ENCODE measurements at regions not wholly inside any gene's neighbourhood (a gene's known extent, or its start where the extent isn't known, plus 50 kb on each side); places are given as distances from the start of the nearest gene placed in this dataset.

DNA sequence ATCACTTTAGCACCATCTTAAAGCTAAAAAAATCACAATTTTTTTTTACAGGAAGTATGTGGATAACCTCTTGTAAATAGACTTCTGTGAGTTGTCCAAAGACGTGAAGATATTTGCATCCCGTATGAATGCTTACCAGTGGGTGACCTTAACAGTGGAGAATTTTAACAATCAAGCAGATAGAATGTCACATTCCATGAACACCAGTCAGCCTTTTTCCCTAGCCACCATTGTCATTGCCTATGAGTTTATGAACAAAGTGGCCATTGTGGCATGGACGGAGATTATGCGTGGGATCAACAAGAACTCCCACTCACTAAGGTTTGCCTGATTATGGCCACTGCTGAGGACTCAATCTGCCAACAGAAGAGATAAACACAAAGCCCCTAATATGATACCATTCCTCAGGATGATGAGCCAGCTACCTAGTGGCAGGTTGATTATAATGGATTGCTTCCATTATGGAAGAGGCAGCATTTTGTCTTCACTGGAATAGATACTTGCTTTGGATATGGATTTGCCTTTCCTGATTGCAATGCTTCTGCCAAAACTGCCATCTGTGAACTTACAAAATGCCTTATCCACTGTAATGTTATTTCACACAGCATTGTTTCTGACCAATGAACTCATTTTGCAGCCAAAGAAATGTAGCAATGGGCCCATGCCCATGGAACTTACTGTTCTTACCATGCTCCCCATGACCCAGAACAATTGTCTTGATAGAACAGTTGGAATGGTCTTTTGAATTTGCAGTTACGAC, 830.9 kb upstream of the NDST4 start:
- TF ChIP-seq, protein P1, sequence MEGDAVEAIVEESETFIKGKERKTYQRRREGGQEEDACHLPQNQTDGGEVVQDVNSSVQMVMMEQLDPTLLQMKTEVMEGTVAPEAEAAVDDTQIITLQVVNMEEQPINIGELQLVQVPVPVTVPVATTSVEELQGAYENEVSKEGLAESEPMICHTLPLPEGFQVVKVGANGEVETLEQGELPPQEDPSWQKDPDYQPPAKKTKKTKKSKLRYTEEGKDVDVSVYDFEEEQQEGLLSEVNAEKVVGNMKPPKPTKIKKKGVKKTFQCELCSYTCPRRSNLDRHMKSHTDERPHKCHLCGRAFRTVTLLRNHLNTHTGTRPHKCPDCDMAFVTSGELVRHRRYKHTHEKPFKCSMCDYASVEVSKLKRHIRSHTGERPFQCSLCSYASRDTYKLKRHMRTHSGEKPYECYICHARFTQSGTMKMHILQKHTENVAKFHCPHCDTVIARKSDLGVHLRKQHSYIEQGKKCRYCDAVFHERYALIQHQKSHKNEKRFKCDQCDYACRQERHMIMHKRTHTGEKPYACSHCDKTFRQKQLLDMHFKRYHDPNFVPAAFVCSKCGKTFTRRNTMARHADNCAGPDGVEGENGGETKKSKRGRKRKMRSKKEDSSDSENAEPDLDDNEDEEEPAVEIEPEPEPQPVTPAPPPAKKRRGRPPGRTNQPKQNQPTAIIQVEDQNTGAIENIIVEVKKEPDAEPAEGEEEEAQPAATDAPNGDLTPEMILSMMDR (IDR thresholded peaks at IDR 0.05; ENCODE audit: unreplicated experiment in 3 of 3) = no peak
- Mint-ChIP-seq H3K4me1 (no peaks in the 10 kb centered on the region), H3K36me3 (ENCODE audit: low read depth) (no peaks in the 10 kb centered on the region), H3K27ac (no peak overlapping the region), H3K27me3 (ENCODE audit: low read depth) (no peaks in the 10 kb centered on the region), H3K4me3 (no peak overlapping the region), H3K9me3 (no peaks in the 10 kb centered on the region)

DNA sequence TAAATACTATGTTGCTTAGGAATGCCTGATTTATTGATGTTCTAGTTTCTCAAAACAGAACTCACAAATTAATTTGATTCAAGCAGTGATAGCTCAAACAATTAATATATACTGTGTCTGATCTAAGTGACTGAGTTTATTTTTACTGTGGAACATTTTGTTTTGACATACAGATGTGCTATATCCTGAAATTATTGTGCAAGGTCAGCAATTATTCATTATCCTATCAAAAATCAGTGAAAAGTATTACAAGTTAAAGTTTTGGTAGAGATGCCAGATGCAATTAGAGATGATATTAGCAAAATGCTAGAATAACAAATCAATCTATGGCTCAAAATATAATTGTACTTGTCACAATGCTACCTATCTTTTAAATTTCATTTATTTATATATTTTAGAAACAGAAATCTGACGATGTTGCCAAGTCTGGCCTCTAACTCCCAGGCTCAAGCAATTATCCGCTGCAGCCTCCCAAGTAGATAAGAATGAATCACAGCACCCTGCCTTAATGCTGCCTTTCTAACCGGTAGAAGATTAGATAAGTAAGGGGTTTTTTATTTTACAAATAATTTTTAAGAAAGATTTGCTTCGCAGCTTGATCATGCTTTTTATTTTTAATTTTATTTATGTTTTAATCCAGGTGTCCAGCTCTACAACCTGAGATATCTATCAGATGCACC, 825.5 kb upstream of the NDST4 start:
- Mint-ChIP-seq H3K27ac (no peak overlapping the region), H3K9me3 (no peaks in the 10 kb centered on the region), H3K4me3 (no peak overlapping the region), H3K27me3 (ENCODE audit: low read depth) (no peaks in the 10 kb centered on the region), H3K4me1 (no peaks in the 10 kb centered on the region), H3K36me3 (ENCODE audit: low read depth) (no peaks in the 10 kb centered on the region)
- TF ChIP-seq, protein P1 (IDR thresholded peaks at IDR 0.05; ENCODE audit: unreplicated experiment in 3 of 3) = no peak

DNA sequence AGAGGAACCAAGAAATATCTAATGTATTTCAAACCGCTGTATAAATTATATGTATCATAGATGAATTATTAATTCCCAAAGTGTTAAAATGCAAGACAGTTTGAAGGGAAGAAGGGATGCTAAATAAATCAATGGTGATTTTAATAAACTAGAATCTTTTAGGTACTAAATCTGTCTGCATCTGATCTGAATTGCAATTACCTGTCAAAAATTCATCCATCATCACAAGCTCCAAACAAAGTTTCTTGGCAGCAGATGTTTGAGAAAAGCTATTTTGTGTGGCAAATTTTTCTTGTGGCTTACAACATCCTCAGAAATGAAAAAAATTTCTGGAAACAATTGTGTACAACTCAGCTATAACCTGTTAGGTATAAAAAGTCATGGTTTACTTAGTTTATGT, 816.0 kb upstream of the NDST4 start:
- no peaks in the 10 kb centered on the region for H3K36me3 Mint-ChIP-seq (ENCODE audit: low read depth)
- no peak overlapping the region for H3K27ac Mint-ChIP-seq
- no peaks in the 10 kb centered on the region for H3K27me3 Mint-ChIP-seq (ENCODE audit: low read depth)
- no peaks in the 10 kb centered on the region for H3K4me1 Mint-ChIP-seq
- TF ChIP-seq, protein P1 (IDR thresholded peaks at IDR 0.05; ENCODE audit: unreplicated experiment in 3 of 3) = no peak
- no peak overlapping the region for H3K4me3 Mint-ChIP-seq
- H3K9me3 Mint-ChIP-seq = no peaks in the 10 kb centered on the region

DNA sequence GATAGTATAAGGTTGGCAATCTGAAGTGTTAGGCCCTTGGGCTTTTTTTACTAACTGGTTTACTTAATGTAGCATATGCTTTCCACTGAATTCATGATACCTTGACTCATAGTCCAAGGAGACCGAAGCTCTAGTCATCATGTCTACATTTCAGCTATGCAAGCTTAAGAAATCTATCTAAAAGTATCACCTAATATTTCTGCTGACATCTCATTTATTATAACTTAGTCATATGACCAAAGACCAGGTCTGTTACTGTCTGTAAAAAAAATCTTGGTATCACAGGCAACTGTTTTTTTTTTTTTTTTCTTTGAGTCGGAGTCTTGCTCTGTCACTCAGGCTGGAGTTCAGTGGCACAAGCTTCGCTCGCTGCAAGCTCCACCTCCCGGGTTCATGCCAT, 814.0 kb upstream of the NDST4 start:
- Mint-ChIP-seq H3K4me1 (no peaks in the 10 kb centered on the region), H3K27me3 (ENCODE audit: low read depth) (no peaks in the 10 kb centered on the region), H3K27ac (no peak overlapping the region), H3K9me3 (no peaks in the 10 kb centered on the region), H3K4me3 (no peak overlapping the region), H3K36me3 (ENCODE audit: low read depth) (no peaks in the 10 kb centered on the region)
- TF ChIP-seq, protein P1 (IDR thresholded peaks at IDR 0.05; ENCODE audit: unreplicated experiment in 3 of 3) = no peak

DNA sequence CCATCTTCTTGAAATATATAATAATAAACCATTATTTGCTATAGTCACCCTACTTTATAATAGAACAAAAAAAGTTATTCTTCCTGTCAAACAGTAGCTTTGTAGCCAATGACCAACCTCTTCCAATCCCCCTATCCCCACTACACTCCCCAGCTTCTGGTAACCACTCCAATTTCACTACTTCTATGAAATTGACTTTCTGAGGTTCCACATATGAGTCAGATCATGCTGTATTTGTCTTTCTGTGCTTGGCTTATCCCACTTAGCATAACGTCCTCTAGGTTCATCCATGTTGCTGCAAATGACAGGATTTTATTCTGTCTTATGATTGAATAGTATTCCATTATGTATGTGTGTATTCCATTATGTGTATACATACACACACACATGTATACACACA, 809.7 kb upstream of the NDST4 start:
- Mint-ChIP-seq H3K27me3 (ENCODE audit: low read depth) (no peaks in the 10 kb centered on the region), H3K4me3 (no peak overlapping the region), H3K9me3 (no peaks in the 10 kb centered on the region), H3K36me3 (ENCODE audit: low read depth) (no peaks in the 10 kb centered on the region), H3K4me1 (no peaks in the 10 kb centered on the region), H3K27ac (no peak overlapping the region)
- TF ChIP-seq, protein P1 (IDR thresholded peaks at IDR 0.05; ENCODE audit: unreplicated experiment in 3 of 3) = no peak

DNA sequence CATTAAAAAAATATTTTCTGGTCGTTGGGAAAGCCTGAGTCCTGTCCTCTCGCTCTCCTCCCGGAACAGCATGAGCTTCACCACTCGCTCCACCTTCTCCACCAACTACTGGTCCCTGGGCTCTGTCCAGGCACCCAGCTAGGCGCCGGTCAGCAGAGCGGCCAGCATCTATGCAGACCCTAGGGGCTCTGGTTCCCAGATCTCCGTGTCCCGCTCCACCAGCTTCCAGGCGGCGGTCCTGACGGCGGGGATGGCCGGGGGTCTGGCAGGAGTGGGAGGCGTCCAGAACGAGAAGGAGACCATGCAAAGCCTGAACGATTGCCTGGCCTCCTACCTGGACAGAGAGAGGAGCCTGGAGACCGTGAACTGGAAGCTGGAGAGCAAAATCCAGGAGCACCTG, 807.2 kb upstream of the NDST4 start:
- Mint-ChIP-seq H3K27me3 (ENCODE audit: low read depth) (no peaks in the 10 kb centered on the region), H3K4me1 (no peaks in the 10 kb centered on the region), H3K36me3 (ENCODE audit: low read depth) (no peaks in the 10 kb centered on the region), H3K9me3 (no peaks in the 10 kb centered on the region), H3K4me3 (no peak overlapping the region), H3K27ac (no peak overlapping the region)
- TF ChIP-seq, protein P1 (IDR thresholded peaks at IDR 0.05; ENCODE audit: unreplicated experiment in 3 of 3) = no peak

Measured in nephron (organoid).